SK-N-SH (cell line): ENCODE measurements at regions not wholly inside any gene's neighbourhood (a gene's known extent, or its start where the extent isn't known, plus 50 kb on each side); places are given as distances from the start of the nearest gene placed in this dataset.

Source experiments
- POLR2AphosphoS5 ChIP-seq: IDR thresholded peaks from 2 replicates; pipeline ENCODE4 v1.6.1; 2012; ENCODE audit warnings: low read depth, low read length
- TF ChIP-seq, protein P1 (sequence below): fragments of 150-350 bp; IDR thresholded peaks from 2 replicates; pipeline ENCODE4 v1.6.1; 2016; ENCODE audit warnings: mild to moderate bottlenecking, low read depth, low read length

DNA sequence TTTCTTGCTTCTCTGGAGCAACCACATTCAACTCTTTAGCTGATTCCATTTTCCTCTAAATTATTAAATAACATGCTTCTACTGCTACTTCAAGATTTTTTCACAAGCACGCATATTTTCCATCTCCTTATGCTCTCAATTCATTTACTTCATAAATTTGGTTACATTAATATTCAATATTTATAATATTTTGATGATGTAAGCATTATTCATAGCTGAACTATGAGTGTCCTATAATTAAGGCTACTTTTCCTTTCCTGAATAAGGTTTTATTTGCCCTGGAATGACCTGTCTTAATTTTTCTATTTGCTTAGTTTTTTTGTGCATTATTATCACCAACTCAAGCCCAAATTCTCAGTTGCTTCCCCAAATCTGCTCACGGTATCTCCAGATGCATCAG is 109.4 kb upstream of the ADPGK start:
- no peak for TF ChIP-seq POLR2AphosphoS5
- TF ChIP-seq, protein P1, sequence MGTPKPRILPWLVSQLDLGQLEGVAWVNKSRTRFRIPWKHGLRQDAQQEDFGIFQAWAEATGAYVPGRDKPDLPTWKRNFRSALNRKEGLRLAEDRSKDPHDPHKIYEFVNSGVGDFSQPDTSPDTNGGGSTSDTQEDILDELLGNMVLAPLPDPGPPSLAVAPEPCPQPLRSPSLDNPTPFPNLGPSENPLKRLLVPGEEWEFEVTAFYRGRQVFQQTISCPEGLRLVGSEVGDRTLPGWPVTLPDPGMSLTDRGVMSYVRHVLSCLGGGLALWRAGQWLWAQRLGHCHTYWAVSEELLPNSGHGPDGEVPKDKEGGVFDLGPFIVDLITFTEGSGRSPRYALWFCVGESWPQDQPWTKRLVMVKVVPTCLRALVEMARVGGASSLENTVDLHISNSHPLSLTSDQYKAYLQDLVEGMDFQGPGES = no peak
